DND-41 (cell line): ENCODE measurements at regions not wholly inside any gene's neighbourhood (a gene's known extent, or its start where the extent isn't known, plus 50 kb on each side); places are given as distances from the start of the nearest gene placed in this dataset.

Source experiments
- ATAC-seq: fragments of 200-7000 bp; cut with Tn5 transposase; 3 replicates; pipeline ENCODE4 v1.9.1; 2021; ENCODE audit warnings: low read depth; ENCODE audit not compliant: insufficient read depth
- DNase-seq: peaks from one replicate; pipeline ENCODE4 v3.0.0-alpha.2; 2020
- H2AFZ ChIP-seq: 2 replicates; pipeline ENCODE4 v1.6.0; 2012; ENCODE audit warnings: low read depth, low read length
- H3K27ac ChIP-seq: 2 replicates; pipeline ENCODE4 v1.5.1; 2012; ENCODE audit warnings: low read length, inconsistent platforms
- H3K27me3 ChIP-seq: fragments of 200-600 bp; sonication (generic); 2 replicates; pipeline ENCODE4 v1.6.0; 2012; ENCODE audit warnings: low read length, mild to moderate bottlenecking, inconsistent platforms; ENCODE audit not compliant: insufficient read depth, poor library complexity
- H3K36me3 ChIP-seq: 2 replicates; pipeline ENCODE4 v1.5.1; 2012; ENCODE audit warnings: low read length, inconsistent platforms; ENCODE audit not compliant: insufficient read depth
- H3K4me1 ChIP-seq: 2 replicates; pipeline ENCODE4 v1.5.1; 2012; ENCODE audit warnings: mild to moderate bottlenecking, low read length; ENCODE audit not compliant: insufficient read depth
- H3K4me2 ChIP-seq: 2 replicates; pipeline ENCODE4 v1.6.0; 2012; ENCODE audit warnings: mild to moderate bottlenecking, moderate library complexity, low read length, inconsistent platforms; ENCODE audit not compliant: insufficient read depth
- H3K4me3 ChIP-seq, 2 experiments: fragments of 200-600 bp in 1 of 2; shearing (Covaris generic) in 1 of 2; 2 replicates each; pipeline ENCODE4 v1.5.1; 2012 to 2016; ENCODE audit warnings: inconsistent platforms in 2 of 2, low read length in 2 of 2, mild to moderate bottlenecking in 2 of 2, low read depth in 1 of 2, moderate library complexity in 1 of 2
- H3K79me2 ChIP-seq: 2 replicates; pipeline ENCODE4 v1.6.0; 2012; ENCODE audit warnings: low read length, inconsistent platforms; ENCODE audit not compliant: insufficient read depth
- H3K9ac ChIP-seq: 2 replicates; pipeline ENCODE4 v1.6.0; 2012; ENCODE audit warnings: low read depth, mild to moderate bottlenecking, inconsistent platforms, low read length, moderate library complexity
- H3K9me3 ChIP-seq: 2 replicates; pipeline ENCODE4 v1.5.1; 2012; ENCODE audit warnings: low read length, moderate library complexity, mild to moderate bottlenecking, inconsistent platforms; ENCODE audit not compliant: insufficient read depth, severe bottlenecking
- H4K20me1 ChIP-seq: 2 replicates; pipeline ENCODE4 v1.6.0; 2012; ENCODE audit warnings: low read length; ENCODE audit not compliant: insufficient read depth
- EZH2 ChIP-seq: IDR thresholded peaks from 3 replicates; pipeline ENCODE4 v1.6.1; 2012; ENCODE audit warnings: borderline replicate concordance, low read depth, mild to moderate bottlenecking, moderate library complexity, low read length, inconsistent platforms; ENCODE audit not compliant: severe bottlenecking
- TF ChIP-seq, protein P1 (sequence below): IDR thresholded peaks from 2 replicates; pipeline ENCODE4 v1.5.1; 2012; ENCODE audit warnings: borderline replicate concordance, low read length, moderate library complexity, mild to moderate bottlenecking; ENCODE audit not compliant: poor library complexity, severe bottlenecking; ENCODE audit errors: extremely low read depth

DNA sequence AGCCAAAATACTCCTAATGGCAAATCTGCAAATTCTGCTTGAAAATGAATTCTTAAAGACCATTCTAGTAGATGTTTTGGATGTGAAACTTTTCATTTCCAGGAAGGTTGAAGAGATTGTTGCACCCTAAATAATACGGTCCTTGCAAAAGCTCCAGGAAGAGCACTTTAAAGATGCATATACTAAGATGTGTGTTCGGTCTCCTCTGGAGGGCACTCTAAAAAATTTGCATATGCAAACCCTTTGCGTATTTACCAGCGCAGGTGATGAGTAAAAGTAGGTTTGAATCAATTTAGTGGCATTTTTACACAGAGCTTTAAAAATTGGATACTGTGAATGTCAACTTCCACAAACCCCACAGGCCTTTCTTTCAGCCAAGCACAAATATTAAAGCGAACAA, 378.1 kb upstream of the SORCS1 start:
- TF ChIP-seq EZH2: no peak
- TF ChIP-seq, protein P1, sequence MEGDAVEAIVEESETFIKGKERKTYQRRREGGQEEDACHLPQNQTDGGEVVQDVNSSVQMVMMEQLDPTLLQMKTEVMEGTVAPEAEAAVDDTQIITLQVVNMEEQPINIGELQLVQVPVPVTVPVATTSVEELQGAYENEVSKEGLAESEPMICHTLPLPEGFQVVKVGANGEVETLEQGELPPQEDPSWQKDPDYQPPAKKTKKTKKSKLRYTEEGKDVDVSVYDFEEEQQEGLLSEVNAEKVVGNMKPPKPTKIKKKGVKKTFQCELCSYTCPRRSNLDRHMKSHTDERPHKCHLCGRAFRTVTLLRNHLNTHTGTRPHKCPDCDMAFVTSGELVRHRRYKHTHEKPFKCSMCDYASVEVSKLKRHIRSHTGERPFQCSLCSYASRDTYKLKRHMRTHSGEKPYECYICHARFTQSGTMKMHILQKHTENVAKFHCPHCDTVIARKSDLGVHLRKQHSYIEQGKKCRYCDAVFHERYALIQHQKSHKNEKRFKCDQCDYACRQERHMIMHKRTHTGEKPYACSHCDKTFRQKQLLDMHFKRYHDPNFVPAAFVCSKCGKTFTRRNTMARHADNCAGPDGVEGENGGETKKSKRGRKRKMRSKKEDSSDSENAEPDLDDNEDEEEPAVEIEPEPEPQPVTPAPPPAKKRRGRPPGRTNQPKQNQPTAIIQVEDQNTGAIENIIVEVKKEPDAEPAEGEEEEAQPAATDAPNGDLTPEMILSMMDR: no peak
- no peak for ATAC-seq
- H3K27me3 ChIP-seq: no peaks in the 10 kb centered on the region

DNA sequence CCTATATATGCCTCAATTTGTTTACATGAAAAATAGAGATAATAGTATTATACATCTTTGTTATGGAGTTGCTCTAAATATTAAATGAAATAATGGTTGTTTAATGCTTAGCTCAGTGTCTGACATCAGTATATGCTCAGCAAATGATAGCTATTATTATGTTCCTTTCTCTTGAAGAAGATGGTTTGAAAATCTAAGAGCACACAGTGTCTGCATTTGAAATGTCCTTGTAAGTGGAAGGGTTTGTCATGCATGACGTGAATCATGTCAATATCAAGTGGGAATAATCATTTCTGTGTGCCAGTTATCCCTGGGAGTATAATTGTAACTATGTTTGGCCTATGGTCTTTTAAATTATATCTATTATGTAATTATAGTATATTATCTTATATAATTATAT, 377.5 kb upstream of the SORCS1 start:
- no peaks in the 10 kb centered on the region for H3K4me1 ChIP-seq
- TF ChIP-seq, protein P1: no peak
- no peak for TF ChIP-seq EZH2
- no peaks in the 10 kb centered on the region for H4K20me1 ChIP-seq
- no peaks in the 10 kb centered on the region for H3K79me2 ChIP-seq
- no peak overlapping the region for H3K27ac ChIP-seq
- H3K36me3 ChIP-seq: no peaks in the 10 kb centered on the region
- no peak for DNase-seq
- no peak overlapping the region for H2AFZ ChIP-seq
- H3K9me3 ChIP-seq: peaks cover 4% of the 10 kb centered on the region
- no peak for ATAC-seq
- no peaks in the 10 kb centered on the region for H3K27me3 ChIP-seq
- H3K4me3 ChIP-seq: no peak overlapping the region
- H3K4me2 ChIP-seq: no peak overlapping the region
- H3K9ac ChIP-seq: no peak overlapping the region

More for the DNA sequence above, 378.1 kb upstream of the SORCS1 start:
- Histone ChIP-seq H3K4me3 (no peak overlapping the region), H3K27ac (no peak overlapping the region), H3K36me3 (no peaks in the 10 kb centered on the region), H3K9me3 (peaks cover 4% of the 10 kb centered on the region), H3K79me2 (no peaks in the 10 kb centered on the region), H2AFZ (no peak overlapping the region), H4K20me1 (no peaks in the 10 kb centered on the region), H3K9ac (no peak overlapping the region), H3K4me2 (no peak overlapping the region), H3K4me1 (no peaks in the 10 kb centered on the region)
- DNase-seq: no peak

DNA sequence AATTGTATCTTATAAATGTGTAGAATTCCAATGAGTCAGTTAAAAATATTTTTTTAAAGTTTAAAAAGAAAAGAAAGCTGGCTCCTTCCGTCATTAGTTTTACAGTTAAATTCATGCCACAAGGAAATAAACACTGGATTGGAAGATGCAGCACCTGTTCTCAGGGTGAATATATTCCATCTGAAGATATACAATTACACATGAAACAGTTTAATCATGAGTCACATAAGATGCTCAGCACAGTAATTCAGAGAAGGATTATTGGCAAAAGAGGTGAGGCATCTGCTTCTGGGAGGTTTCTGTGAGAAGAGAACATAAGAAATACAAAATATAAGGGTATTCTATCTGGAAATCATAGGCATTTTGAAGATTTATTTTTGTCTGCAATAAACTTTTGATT, 376.5 kb upstream of the SORCS1 start:
- Histone ChIP-seq H3K36me3 (no peaks in the 10 kb centered on the region), H3K4me3 (no peak overlapping the region), H3K79me2 (no peaks in the 10 kb centered on the region), H3K4me1 (no peaks in the 10 kb centered on the region), H2AFZ (no peak overlapping the region), H3K9ac (no peak overlapping the region), H3K4me2 (no peak overlapping the region), H3K27me3 (no peaks in the 10 kb centered on the region), H3K27ac (no peak overlapping the region), H3K9me3 (peaks cover 4% of the 10 kb centered on the region), H4K20me1 (no peaks in the 10 kb centered on the region)
- DNase-seq: no peak
- no peak for TF ChIP-seq EZH2
- TF ChIP-seq, protein P1: no peak
- ATAC-seq: no peak

DNA sequence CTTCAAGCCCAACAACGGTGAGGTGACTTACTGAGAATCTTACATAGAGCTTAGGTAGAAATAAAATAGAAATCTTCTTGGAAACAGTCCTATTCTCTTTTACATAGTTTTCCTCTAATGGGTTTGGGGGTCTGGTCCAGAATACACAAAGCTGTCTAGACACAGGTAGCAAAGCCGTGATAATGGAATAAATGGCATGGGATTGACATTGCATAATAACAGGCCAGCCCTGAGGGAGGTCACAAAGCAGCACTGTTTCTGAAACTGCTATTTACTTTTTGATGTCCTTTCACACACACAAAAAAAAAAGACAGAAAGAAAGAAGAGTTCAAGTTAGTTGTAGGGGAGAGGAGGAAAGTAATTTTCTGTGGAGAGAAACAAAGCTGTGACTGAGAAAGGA, 364.8 kb upstream of the SORCS1 start:
- no peak overlapping the region for H3K4me2 ChIP-seq
- no peak overlapping the region for H2AFZ ChIP-seq
- no peak overlapping the region for H3K9ac ChIP-seq
- ATAC-seq (no peak), DNase-seq (no peak)
- no peaks in the 10 kb centered on the region for H3K79me2 ChIP-seq
- H3K4me1 ChIP-seq: no peaks in the 10 kb centered on the region
- H3K27ac ChIP-seq: no peak overlapping the region
- H3K9me3 ChIP-seq: no peaks in the 10 kb centered on the region
- no peaks in the 10 kb centered on the region for H4K20me1 ChIP-seq
- no peaks in the 10 kb centered on the region for H3K27me3 ChIP-seq
- no peaks in the 10 kb centered on the region for H3K36me3 ChIP-seq
- TF ChIP-seq, protein P1: no peak
- TF ChIP-seq EZH2: no peak
- no peak overlapping the region for H3K4me3 ChIP-seq
